GM23338 (cell line): ENCODE measurements at regions not wholly inside any gene's neighbourhood (a gene's known extent, or its start where the extent isn't known, plus 50 kb on each side); places are given as distances from the start of the nearest gene placed in this dataset.

Experiments
- ATAC-seq: fragments of 200-7000 bp; cut with Tn5 transposase; 3 replicates; pipeline ENCODE4 v1.9.1; 2020
- DNase-seq: peaks from one replicate; pipeline ENCODE4 v3.0.0-alpha.2; 2015; ENCODE audit warnings: low spot score
- H2AFZ ChIP-seq: fragments of 200-600 bp; sonication (generic); 2 replicates; pipeline ENCODE4 v1.8.0; 2016; ENCODE audit warnings: antibody characterized with exemption, mild to moderate bottlenecking, moderate library complexity
- H3F3A ChIP-seq: fragments of 200-600 bp; sonication (generic); replicated peaks from 2 replicates; pipeline ENCODE4 v1.8.0; 2017; ENCODE audit warnings: antibody characterized with exemption, mixed run types, low read depth
- H3K27ac ChIP-seq: fragments of 200-600 bp; sonication (generic); 2 replicates; pipeline ENCODE4 v1.6.1; 2016; ENCODE audit warnings: low read depth
- H3K27me3 ChIP-seq: fragments of 200-600 bp; sonication (generic); 2 replicates; pipeline ENCODE4 v1.8.0; 2016; ENCODE audit warnings: mild to moderate bottlenecking, mixed run types, moderate library complexity; ENCODE audit not compliant: insufficient read depth
- H3K36me3 ChIP-seq: fragments of 200-600 bp; sonication (generic); 2 replicates; pipeline ENCODE4 v1.8.0; 2016; ENCODE audit warnings: mild to moderate bottlenecking; ENCODE audit not compliant: insufficient read depth
- H3K4me1 ChIP-seq: fragments of 200-600 bp; sonication (generic); 2 replicates; pipeline ENCODE4 v1.8.0; 2016; ENCODE audit warnings: mild to moderate bottlenecking, moderate library complexity; ENCODE audit not compliant: insufficient read depth
- H3K4me2 ChIP-seq: fragments of 200-600 bp; sonication (generic); 2 replicates; pipeline ENCODE4 v1.7.1; 2017; ENCODE audit warnings: mixed run types
- H3K4me3 ChIP-seq: fragments of 200-600 bp; sonication (generic); 2 replicates; pipeline ENCODE4 v1.6.1; 2016; ENCODE audit warnings: mixed run types
- H3K79me2 ChIP-seq: fragments of 200-600 bp; sonication (generic); replicated peaks from 2 replicates; pipeline ENCODE4 v1.8.0; 2017; ENCODE audit warnings: mild to moderate bottlenecking; ENCODE audit not compliant: insufficient read depth
- H3K9me2 ChIP-seq: fragments of 200-600 bp; sonication (generic); 2 replicates; pipeline ENCODE4 v1.8.0; 2017; ENCODE audit not compliant: insufficient read depth
- H4K20me1 ChIP-seq: fragments of 200-600 bp; sonication (generic); replicated peaks from 2 replicates; pipeline ENCODE4 v1.8.0; 2017; ENCODE audit warnings: mild to moderate bottlenecking; ENCODE audit not compliant: insufficient read depth
- H3K27ac Mint-ChIP-seq: 2 replicates; pipeline ENCODE4 v1.8.0; 2020; ENCODE audit warnings: inconsistent platforms, mild to moderate bottlenecking, moderate library complexity, mixed read lengths
- H3K27me3 Mint-ChIP-seq: 3 replicates; pipeline ENCODE4 v1.8.0; 2022; ENCODE audit warnings: low read depth, mild to moderate bottlenecking, moderate library complexity, mixed read lengths, inconsistent platforms; ENCODE audit not compliant: insufficient read depth, poor library complexity
- H3K36me3 Mint-ChIP-seq: 3 replicates; pipeline ENCODE4 v1.8.0; 2021; ENCODE audit warnings: low read depth, mild to moderate bottlenecking, inconsistent platforms, moderate library complexity, mixed read lengths
- H3K4me1 Mint-ChIP-seq: 3 replicates; pipeline ENCODE4 v1.8.0; 2020; ENCODE audit warnings: mild to moderate bottlenecking, inconsistent platforms, mixed read lengths
- H3K4me3 Mint-ChIP-seq: 3 replicates; pipeline ENCODE4 v1.8.0; 2021; ENCODE audit warnings: moderate library complexity, mild to moderate bottlenecking, inconsistent platforms, mixed read lengths
- H3K9me3 Mint-ChIP-seq: 3 replicates; pipeline ENCODE4 v1.8.0; 2020; ENCODE audit warnings: moderate library complexity, mild to moderate bottlenecking, inconsistent platforms, mixed read lengths
- CREB1 ChIP-seq: fragments of 250-450 bp; sonication (Bioruptor Pico); IDR thresholded peaks from 2 replicates; pipeline ENCODE4 v1.5.0; 2020; ENCODE audit warnings: low read depth, mild to moderate bottlenecking, moderate library complexity
- EZH2phosphoT487 ChIP-seq: fragments of 200-600 bp; sonication (generic); IDR thresholded peaks from one replicate; pipeline ENCODE4 v1.8.1; 2018; ENCODE audit warnings: antibody characterized with exemption; ENCODE audit not compliant: unreplicated experiment
- STAT1 ChIP-seq: IDR thresholded peaks from one replicate; pipeline ENCODE4 v1.6.1; 2016; ENCODE audit warnings: antibody characterized with exemption; ENCODE audit not compliant: unreplicated experiment
- ZNF114 ChIP-seq: fragments of 250-450 bp; sonication (Bioruptor Pico); IDR thresholded peaks from 2 replicates; pipeline ENCODE4 v1.5.0; 2020; ENCODE audit warnings: mild to moderate bottlenecking, moderate library complexity
- ZNF331 ChIP-seq: fragments of 250-450 bp; sonication (Bioruptor Pico); IDR thresholded peaks from 2 replicates; pipeline ENCODE4 v1.5.0; 2020; ENCODE audit warnings: low read depth, mild to moderate bottlenecking, moderate library complexity
- TF ChIP-seq, protein P1 (sequence below): fragments of 250-450 bp; sonication (Bioruptor Pico); IDR thresholded peaks from 2 replicates; pipeline ENCODE4 v1.5.0; 2020; ENCODE audit warnings: mild to moderate bottlenecking, moderate library complexity
- TF ChIP-seq, protein P2 (sequence below), 2 experiments: fragments of 200-600 bp in 1 of 2; sonication (generic) in 1 of 2; conservative IDR thresholded peaks; 2 replicates each; pipeline versions ENCODE4 v1.5.1 to v1.6.1; 2016 to 2017; ENCODE audit warnings: antibody characterized with exemption in 2 of 2, low read depth in 2 of 2, mild to moderate bottlenecking in 2 of 2, moderate library complexity in 1 of 2
- TF ChIP-seq, protein P3 (sequence below): IDR thresholded peaks from one replicate; pipeline ENCODE4 v1.6.1; 2018; ENCODE audit warnings: antibody characterized with exemption; ENCODE audit not compliant: unreplicated experiment

DNA sequence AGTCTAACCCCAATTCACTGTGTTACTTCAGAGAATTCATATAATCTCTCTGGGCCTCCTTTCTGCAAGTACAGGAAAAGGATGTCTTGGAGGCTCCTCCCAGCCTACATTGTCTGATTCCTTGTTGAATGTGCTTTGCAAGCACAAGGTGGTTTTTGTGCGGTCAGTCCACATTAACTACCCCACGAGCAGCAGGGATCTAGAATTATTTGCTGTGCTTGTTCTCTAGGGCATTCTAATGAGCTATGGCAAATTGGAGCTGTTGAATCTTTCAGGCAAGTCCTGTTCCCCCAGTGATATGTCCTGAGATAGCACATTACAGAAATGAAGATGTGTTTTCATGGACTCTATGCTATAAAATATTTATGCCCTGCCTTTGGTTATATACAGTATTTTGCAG, 349.4 kb downstream of the SLC4A3 start:
- H3K4me3 ChIP-seq: no peak overlapping the region
- H3F3A ChIP-seq: no peaks in the 10 kb centered on the region
- Mint-ChIP-seq H3K27me3 (no peaks in the 10 kb centered on the region), H3K4me3 (no peak overlapping the region), H3K4me1 (no peaks in the 10 kb centered on the region), H3K36me3 (no peaks in the 10 kb centered on the region), H3K27ac (no peak overlapping the region), H3K9me3 (no peaks in the 10 kb centered on the region; the same call in 2 of the 3 replicates)
- no peaks in the 10 kb centered on the region for H3K4me1 ChIP-seq
- no peaks in the 10 kb centered on the region for H4K20me1 ChIP-seq
- TF ChIP-seq, protein P1, sequence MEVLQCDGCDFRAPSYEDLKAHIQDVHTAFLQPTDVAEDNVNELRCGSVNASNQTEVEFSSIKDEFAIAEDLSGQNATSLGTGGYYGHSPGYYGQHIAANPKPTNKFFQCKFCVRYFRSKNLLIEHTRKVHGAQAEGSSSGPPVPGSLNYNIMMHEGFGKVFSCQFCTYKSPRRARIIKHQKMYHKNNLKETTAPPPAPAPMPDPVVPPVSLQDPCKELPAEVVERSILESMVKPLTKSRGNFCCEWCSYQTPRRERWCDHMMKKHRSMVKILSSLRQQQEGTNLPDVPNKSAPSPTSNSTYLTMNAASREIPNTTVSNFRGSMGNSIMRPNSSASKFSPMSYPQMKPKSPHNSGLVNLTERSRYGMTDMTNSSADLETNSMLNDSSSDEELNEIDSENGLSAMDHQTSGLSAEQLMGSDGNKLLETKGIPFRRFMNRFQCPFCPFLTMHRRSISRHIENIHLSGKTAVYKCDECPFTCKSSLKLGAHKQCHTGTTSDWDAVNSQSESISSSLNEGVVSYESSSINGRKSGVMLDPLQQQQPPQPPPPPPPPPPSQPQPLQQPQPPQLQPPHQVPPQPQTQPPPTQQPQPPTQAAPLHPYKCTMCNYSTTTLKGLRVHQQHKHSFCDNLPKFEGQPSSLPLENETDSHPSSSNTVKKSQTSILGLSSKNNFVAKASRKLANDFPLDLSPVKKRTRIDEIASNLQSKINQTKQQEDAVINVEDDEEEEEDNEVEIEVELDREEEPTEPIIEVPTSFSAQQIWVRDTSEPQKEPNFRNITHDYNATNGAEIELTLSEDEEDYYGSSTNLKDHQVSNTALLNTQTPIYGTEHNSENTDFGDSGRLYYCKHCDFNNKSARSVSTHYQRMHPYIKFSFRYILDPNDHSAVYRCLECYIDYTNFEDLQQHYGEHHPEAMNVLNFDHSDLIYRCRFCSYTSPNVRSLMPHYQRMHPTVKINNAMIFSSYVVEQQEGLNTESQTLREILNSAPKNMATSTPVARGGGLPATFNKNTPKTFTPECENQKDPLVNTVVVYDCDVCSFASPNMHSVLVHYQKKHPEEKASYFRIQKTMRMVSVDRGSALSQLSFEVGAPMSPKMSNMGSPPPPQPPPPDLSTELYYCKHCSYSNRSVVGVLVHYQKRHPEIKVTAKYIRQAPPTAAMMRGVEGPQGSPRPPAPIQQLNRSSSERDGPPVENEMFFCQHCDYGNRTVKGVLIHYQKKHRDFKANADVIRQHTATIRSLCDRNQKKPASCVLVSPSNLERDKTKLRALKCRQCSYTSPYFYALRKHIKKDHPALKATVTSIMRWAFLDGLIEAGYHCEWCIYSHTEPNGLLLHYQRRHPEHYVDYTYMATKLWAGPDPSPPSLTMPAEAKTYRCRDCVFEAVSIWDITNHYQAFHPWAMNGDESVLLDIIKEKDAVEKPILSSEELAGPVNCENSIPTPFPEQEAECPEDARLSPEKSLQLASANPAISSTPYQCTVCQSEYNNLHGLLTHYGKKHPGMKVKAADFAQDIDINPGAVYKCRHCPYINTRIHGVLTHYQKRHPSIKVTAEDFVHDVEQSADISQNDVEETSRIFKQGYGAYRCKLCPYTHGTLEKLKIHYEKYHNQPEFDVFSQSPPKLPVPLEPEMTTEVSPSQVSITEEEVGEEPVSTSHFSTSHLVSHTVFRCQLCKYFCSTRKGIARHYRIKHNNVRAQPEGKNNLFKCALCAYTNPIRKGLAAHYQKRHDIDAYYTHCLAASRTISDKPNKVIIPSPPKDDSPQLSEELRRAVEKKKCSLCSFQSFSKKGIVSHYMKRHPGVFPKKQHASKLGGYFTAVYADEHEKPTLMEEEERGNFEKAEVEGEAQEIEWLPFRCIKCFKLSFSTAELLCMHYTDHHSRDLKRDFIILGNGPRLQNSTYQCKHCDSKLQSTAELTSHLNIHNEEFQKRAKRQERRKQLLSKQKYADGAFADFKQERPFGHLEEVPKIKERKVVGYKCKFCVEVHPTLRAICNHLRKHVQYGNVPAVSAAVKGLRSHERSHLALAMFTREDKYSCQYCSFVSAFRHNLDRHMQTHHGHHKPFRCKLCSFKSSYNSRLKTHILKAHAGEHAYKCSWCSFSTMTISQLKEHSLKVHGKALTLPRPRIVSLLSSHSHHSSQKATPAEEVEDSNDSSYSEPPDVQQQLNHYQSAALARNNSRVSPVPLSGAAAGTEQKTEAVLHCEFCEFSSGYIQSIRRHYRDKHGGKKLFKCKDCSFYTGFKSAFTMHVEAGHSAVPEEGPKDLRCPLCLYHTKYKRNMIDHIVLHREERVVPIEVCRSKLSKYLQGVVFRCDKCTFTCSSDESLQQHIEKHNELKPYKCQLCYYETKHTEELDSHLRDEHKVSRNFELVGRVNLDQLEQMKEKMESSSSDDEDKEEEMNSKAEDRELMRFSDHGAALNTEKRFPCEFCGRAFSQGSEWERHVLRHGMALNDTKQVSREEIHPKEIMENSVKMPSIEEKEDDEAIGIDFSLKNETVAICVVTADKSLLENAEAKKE (CRISPR knock-in tag): no peak
- TF ChIP-seq, protein P2, sequence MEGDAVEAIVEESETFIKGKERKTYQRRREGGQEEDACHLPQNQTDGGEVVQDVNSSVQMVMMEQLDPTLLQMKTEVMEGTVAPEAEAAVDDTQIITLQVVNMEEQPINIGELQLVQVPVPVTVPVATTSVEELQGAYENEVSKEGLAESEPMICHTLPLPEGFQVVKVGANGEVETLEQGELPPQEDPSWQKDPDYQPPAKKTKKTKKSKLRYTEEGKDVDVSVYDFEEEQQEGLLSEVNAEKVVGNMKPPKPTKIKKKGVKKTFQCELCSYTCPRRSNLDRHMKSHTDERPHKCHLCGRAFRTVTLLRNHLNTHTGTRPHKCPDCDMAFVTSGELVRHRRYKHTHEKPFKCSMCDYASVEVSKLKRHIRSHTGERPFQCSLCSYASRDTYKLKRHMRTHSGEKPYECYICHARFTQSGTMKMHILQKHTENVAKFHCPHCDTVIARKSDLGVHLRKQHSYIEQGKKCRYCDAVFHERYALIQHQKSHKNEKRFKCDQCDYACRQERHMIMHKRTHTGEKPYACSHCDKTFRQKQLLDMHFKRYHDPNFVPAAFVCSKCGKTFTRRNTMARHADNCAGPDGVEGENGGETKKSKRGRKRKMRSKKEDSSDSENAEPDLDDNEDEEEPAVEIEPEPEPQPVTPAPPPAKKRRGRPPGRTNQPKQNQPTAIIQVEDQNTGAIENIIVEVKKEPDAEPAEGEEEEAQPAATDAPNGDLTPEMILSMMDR (conservative IDR thresholded peaks at IDR 0.05; ENCODE audit: low read depth in 2 of 2): no peak
- TF ChIP-seq ZNF331 (CRISPR knock-in tag): no peak
- TF ChIP-seq ZNF114 (CRISPR knock-in tag): no peak
- TF ChIP-seq, protein P3, sequence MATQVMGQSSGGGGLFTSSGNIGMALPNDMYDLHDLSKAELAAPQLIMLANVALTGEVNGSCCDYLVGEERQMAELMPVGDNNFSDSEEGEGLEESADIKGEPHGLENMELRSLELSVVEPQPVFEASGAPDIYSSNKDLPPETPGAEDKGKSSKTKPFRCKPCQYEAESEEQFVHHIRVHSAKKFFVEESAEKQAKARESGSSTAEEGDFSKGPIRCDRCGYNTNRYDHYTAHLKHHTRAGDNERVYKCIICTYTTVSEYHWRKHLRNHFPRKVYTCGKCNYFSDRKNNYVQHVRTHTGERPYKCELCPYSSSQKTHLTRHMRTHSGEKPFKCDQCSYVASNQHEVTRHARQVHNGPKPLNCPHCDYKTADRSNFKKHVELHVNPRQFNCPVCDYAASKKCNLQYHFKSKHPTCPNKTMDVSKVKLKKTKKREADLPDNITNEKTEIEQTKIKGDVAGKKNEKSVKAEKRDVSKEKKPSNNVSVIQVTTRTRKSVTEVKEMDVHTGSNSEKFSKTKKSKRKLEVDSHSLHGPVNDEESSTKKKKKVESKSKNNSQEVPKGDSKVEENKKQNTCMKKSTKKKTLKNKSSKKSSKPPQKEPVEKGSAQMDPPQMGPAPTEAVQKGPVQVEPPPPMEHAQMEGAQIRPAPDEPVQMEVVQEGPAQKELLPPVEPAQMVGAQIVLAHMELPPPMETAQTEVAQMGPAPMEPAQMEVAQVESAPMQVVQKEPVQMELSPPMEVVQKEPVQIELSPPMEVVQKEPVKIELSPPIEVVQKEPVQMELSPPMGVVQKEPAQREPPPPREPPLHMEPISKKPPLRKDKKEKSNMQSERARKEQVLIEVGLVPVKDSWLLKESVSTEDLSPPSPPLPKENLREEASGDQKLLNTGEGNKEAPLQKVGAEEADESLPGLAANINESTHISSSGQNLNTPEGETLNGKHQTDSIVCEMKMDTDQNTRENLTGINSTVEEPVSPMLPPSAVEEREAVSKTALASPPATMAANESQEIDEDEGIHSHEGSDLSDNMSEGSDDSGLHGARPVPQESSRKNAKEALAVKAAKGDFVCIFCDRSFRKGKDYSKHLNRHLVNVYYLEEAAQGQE: no peak
- TF ChIP-seq EZH2phosphoT487: no peak
- TF ChIP-seq STAT1: no peak
- TF ChIP-seq CREB1: no peak
- no peak overlapping the region for H3K27ac ChIP-seq
- DNase-seq (no peak), ATAC-seq (no peak)
- no peaks in the 10 kb centered on the region for H3K36me3 ChIP-seq
- H3K4me2 ChIP-seq: no peak overlapping the region
- H2AFZ ChIP-seq: no peak overlapping the region
- H3K27me3 ChIP-seq: no peaks in the 10 kb centered on the region
- H3K9me2 ChIP-seq: 0 out of 2 replicates have a peak, but pooled peaks cover 11% of the 10 kb centered on the region
- no peaks in the 10 kb centered on the region for H3K79me2 ChIP-seq
